Activated T-cell treated with anti-CD3 and anti-CD28 coated beads, Interleukin-2, amount 50 U/mL, for 4 hours (primary cell): ENCODE measurements at regions not wholly inside any gene's neighbourhood (a gene's known extent, or its start where the extent isn't known, plus 50 kb on each side); places are given as distances from the start of the nearest gene placed in this dataset.

ENCODE experiments used
- ATAC-seq, 2 donors: fragments of 200-7000 bp; cut with Tn5 transposase; one replicate each; pipeline ENCODE4 v1.10.0; 2021
- DNase-seq: peaks from one replicate; pipeline ENCODE4 v3.0.0-alpha.2; 2020
- H3K27me3 Mint-ChIP-seq: one replicate; pipeline ENCODE4 v1.8.0; 2021; ENCODE audit warnings: low read depth, mixed read lengths
- H3K36me3 Mint-ChIP-seq: one replicate; pipeline ENCODE4 v1.8.0; 2022; ENCODE audit warnings: mixed read lengths; ENCODE audit not compliant: insufficient read depth
- H3K4me1 Mint-ChIP-seq: one replicate; pipeline ENCODE4 v1.8.0; 2021; ENCODE audit warnings: low read depth, mixed read lengths
- H3K4me3 Mint-ChIP-seq: one replicate; pipeline ENCODE4 v1.8.0; 2021; ENCODE audit warnings: mild to moderate bottlenecking, moderate library complexity, mixed read lengths
- H3K9me3 Mint-ChIP-seq: one replicate; pipeline ENCODE4 v1.8.0; 2021; ENCODE audit warnings: mixed read lengths

GRCh38 chr12:111168009-111168900 lies 200.6 kb downstream of the PHETA1 start:
- H3K9me3 Mint-ChIP-seq: no peaks in the 10 kb centered on the region
- H3K36me3 Mint-ChIP-seq: no peaks in the 10 kb centered on the region
- H3K4me1 Mint-ChIP-seq: peaks cover 2% of the 10 kb centered on the region
- no peak overlapping the region for H3K4me3 Mint-ChIP-seq
- ATAC-seq (no peak), DNase-seq (no peak)
- H3K27me3 Mint-ChIP-seq: peaks cover 15% of the 10 kb centered on the region

GRCh38 chr12:111166779-111167540 lies 201.9 kb downstream of the PHETA1 start:
- Mint-ChIP-seq H3K4me1 (peaks cover 2% of the 10 kb centered on the region), H3K36me3 (no peaks in the 10 kb centered on the region), H3K9me3 (no peaks in the 10 kb centered on the region)

GRCh38 chr12:111164833-111165525 lies 203.9 kb downstream of the PHETA1 start:
- no peaks in the 10 kb centered on the region for H3K9me3 Mint-ChIP-seq
- ATAC-seq (no peak), DNase-seq (no peak)
- no peak overlapping the region for H3K4me3 Mint-ChIP-seq
- no peaks in the 10 kb centered on the region for H3K4me1 Mint-ChIP-seq
- peaks cover 9% of the 10 kb centered on the region for H3K27me3 Mint-ChIP-seq
- no peaks in the 10 kb centered on the region for H3K36me3 Mint-ChIP-seq

More at GRCh38 chr12:111166779-111167540, 201.9 kb downstream of the PHETA1 start:
- Mint-ChIP-seq H3K4me3 (no peak overlapping the region), H3K27me3 (peaks cover 10% of the 10 kb centered on the region)
- no peak for ATAC-seq
- no peak for DNase-seq

GRCh38 chr12:111163422-111163821 lies 205.5 kb downstream of the PHETA1 start:
- Mint-ChIP-seq H3K9me3 (no peaks in the 10 kb centered on the region), H3K36me3 (no peaks in the 10 kb centered on the region), H3K4me1 (no peaks in the 10 kb centered on the region), H3K27me3 (peaks cover 3% of the 10 kb centered on the region), H3K4me3 (no peak overlapping the region)
- ATAC-seq (no peak), DNase-seq (no peak)

- Mint-ChIP-seq H3K36me3 (no peaks in the 10 kb centered on the region), H3K4me1 (no peaks in the 10 kb centered on the region), H3K9me3 (no peaks in the 10 kb centered on the region), H3K4me3 (no peak overlapping the region), H3K27me3 (no peaks in the 10 kb centered on the region)
- DNase-seq: no peak
- no peak for ATAC-seq
These were observed 207.0 kb downstream of the PHETA1 start for GRCh38 chr12:111161898-111162297.

- no peak overlapping the region for H3K4me3 Mint-ChIP-seq
- H3K9me3 Mint-ChIP-seq: no peaks in the 10 kb centered on the region
- no peaks in the 10 kb centered on the region for H3K36me3 Mint-ChIP-seq
- H3K27me3 Mint-ChIP-seq: peaks cover 4% of the 10 kb centered on the region
- no peak for ATAC-seq
- no peak for DNase-seq
- H3K4me1 Mint-ChIP-seq: no peaks in the 10 kb centered on the region
These were observed 208.3 kb downstream of the PHETA1 start for GRCh38 chr12:111160350-111161241.

- H3K9me3 Mint-ChIP-seq: no peaks in the 10 kb centered on the region
- H3K4me3 Mint-ChIP-seq: no peak overlapping the region
- no peak for DNase-seq
- H3K36me3 Mint-ChIP-seq: no peaks in the 10 kb centered on the region
- H3K4me1 Mint-ChIP-seq: no peaks in the 10 kb centered on the region
- ATAC-seq: no peak
- H3K27me3 Mint-ChIP-seq: peaks cover 4% of the 10 kb centered on the region
These were observed 209.9 kb downstream of the PHETA1 start for GRCh38 chr12:111158992-111159391.

- H3K9me3 Mint-ChIP-seq: no peaks in the 10 kb centered on the region
- H3K36me3 Mint-ChIP-seq: no peaks in the 10 kb centered on the region
- ATAC-seq: no peak
- H3K4me3 Mint-ChIP-seq: no peak overlapping the region
- no peak for DNase-seq
- peaks cover 6% of the 10 kb centered on the region for H3K27me3 Mint-ChIP-seq
- H3K4me1 Mint-ChIP-seq: no peaks in the 10 kb centered on the region
These were observed 211.4 kb downstream of the PHETA1 start for GRCh38 chr12:111157486-111157885.

- Mint-ChIP-seq H3K4me1 (no peaks in the 10 kb centered on the region), H3K27me3 (peaks cover 6% of the 10 kb centered on the region), H3K36me3 (no peaks in the 10 kb centered on the region), H3K9me3 (no peaks in the 10 kb centered on the region), H3K4me3 (no peak overlapping the region)
- ATAC-seq (no peak), DNase-seq (no peak)
These were observed 212.6 kb downstream of the PHETA1 start for GRCh38 chr12:111156304-111156703.

GRCh38 chr12:111155521-111155920 lies 213.4 kb downstream of the PHETA1 start:
- no peak for ATAC-seq
- H3K36me3 Mint-ChIP-seq: no peaks in the 10 kb centered on the region
- no peaks in the 10 kb centered on the region for H3K9me3 Mint-ChIP-seq
- no peak overlapping the region for H3K4me3 Mint-ChIP-seq
- H3K4me1 Mint-ChIP-seq: no peaks in the 10 kb centered on the region
- DNase-seq: no peak
- H3K27me3 Mint-ChIP-seq: peaks cover 6% of the 10 kb centered on the region

GRCh38 chr12:111155020-111155419 lies 213.9 kb downstream of the PHETA1 start:
- Mint-ChIP-seq H3K9me3 (no peaks in the 10 kb centered on the region), H3K27me3 (peaks cover 6% of the 10 kb centered on the region), H3K4me1 (no peaks in the 10 kb centered on the region), H3K36me3 (no peaks in the 10 kb centered on the region), H3K4me3 (no peak overlapping the region)
- DNase-seq: no peak
- no peak for ATAC-seq

- H3K9me3 Mint-ChIP-seq: no peaks in the 10 kb centered on the region
- H3K36me3 Mint-ChIP-seq: no peaks in the 10 kb centered on the region
- DNase-seq (no peak), ATAC-seq (no peak)
- no peak overlapping the region for H3K4me3 Mint-ChIP-seq
- H3K27me3 Mint-ChIP-seq: peaks cover 6% of the 10 kb centered on the region
- H3K4me1 Mint-ChIP-seq: no peaks in the 10 kb centered on the region
These were observed 214.6 kb downstream of the PHETA1 start for GRCh38 chr12:111154147-111154834.

GRCh38 chr12:111152561-111152960 lies 216.3 kb downstream of the PHETA1 start:
- Mint-ChIP-seq H3K36me3 (no peaks in the 10 kb centered on the region), H3K9me3 (peaks cover 3% of the 10 kb centered on the region), H3K4me3 (no peak overlapping the region), H3K4me1 (no peaks in the 10 kb centered on the region), H3K27me3 (peaks cover 6% of the 10 kb centered on the region)
- ATAC-seq (no peak), DNase-seq (no peak)
